COLO668 (cell line): ENCODE measurements at regions not wholly inside any gene's neighbourhood (a gene's known extent, or its start where the extent isn't known, plus 50 kb on each side); places are given as distances from the start of the nearest gene placed in this dataset.

Experiments
- DNase-seq: peaks from one replicate; lab custom pipeline; 2025; ENCODE audit not compliant: unreplicated experiment; lab: John Stamatoyannopoulos, UW

- DNase-seq: no peak
Observed at GRCh38 chr2:19045151-19045550, 313.3 kb downstream of the OSR1 start.

- DNase-seq: no peak
Observed at GRCh38 chr2:19043893-19044292, 314.5 kb downstream of the OSR1 start.

- DNase-seq: no peak
Observed at GRCh38 chr2:19041434-19042041, 316.9 kb downstream of the OSR1 start.

DNA sequence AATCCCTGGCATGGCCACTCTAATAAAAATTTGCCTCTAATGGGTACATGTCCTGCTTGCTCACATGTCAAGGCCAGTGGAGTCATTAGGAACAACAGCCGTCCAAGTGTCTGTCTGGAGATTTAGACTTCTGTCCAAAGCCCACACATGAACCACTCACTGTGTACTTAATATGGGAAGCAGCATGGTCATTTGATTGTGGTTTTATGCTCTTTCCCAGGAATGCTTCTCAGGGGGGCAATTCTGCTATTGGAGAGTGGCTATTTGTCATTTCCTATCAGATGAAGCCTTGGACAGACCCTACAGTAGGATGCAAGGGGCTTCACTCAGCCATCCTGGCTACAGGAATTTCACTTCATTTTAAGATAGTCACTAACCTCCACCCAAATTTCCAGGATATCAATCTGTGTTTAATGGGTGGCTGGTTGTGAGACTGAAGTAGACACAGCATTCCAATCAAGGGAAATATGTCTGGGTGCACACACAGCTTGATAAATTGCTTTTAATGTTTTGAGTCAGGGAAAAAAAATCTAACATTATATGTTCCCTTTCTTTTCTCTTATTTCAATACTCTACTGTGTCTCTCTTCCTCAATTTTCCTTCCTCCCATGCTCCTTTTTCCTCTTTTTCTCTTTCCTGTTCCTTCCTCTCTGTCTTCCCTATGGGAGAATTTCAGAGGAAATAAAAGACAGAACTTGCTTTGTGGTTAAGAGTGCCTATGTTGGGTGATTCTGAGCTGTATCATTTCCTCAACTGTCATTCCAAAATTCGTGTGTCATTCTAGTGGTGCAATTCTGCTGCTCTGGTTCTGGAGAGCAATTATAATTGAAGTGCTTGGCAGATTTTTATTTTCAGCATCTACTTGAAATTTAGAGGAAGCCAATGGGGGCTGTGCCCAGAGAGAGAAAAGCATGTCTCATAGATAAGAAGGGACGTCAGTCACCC, 320.1 kb downstream of the OSR1 start:
- DNase-seq: no peak

GRCh38 chr2:19036091-19036490, 322.3 kb downstream of the OSR1 start:
- no peak for DNase-seq

- DNase-seq: no peak
Observed at GRCh38 chr2:19035238-19035637, 323.2 kb downstream of the OSR1 start.

DNA sequence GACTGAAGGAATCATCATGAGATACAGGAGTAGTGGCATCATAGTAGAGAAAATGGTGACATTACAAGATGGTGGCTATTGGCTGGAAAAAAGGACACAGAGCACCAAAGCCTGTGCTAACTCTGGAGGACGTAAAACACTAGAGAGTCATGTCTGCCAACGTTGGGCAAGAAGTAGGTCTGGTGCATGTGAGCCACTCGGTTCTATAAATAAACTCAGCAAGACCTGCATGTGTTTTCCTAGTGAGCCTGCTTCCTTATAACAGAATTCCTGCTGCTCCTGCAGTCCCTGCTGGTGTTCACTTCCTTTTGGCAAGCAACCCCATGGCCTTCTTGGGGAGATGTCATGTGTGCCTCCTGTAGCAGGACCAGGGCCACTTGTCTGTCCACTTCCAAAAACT, 325.2 kb downstream of the OSR1 start:
- DNase-seq: no peak

GRCh38 chr2:19031642-19032041, 326.8 kb downstream of the OSR1 start:
- DNase-seq: no peak

DNA sequence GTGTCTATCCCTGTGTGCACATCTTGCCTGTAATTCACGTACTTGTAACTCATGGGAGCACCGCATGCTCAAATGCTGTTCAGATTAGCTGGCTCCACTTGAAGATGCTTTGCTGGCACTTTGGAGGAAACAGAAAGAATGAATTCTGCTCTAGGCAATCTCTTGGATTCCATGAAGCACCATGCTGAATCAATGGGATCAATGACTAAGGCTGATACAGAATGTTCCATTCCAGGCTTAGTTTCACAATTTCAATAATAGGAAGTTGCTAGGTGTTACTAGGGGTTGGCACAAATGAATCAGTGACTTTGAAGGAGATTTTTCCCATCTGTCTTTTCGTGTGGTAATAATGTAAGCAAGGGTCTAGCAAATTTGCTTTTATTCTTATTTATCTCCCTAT, 328.8 kb downstream of the OSR1 start:
- DNase-seq: no peak

GRCh38 chr2:19028587-19029375, 329.6 kb downstream of the OSR1 start:
- no peak for DNase-seq

DNA sequence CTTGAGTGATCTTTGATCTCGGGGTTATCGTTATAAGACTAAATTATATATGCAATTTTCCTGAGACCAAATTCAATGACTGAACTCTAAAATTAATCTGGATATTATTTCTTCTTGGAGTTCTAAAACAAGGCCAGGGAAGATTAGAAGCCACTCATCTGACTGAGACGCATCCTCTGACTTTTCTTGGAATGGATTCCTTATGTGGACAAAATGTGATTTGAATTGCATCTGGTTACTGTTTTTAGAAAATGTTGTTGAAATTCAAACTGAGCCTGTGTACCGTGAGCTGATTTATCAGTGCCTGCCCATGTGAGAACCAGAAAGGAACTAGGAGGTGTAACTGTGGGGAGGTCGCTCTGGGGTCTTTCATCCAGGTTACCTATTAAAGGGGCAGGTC, 330.8 kb downstream of the OSR1 start:
- no peak for DNase-seq

- DNase-seq: no peak
Observed at GRCh38 chr2:19026261-19026660, 332.2 kb downstream of the OSR1 start.

GRCh38 chr2:19022334-19022733, 336.1 kb downstream of the OSR1 start:
- no peak for DNase-seq

DNA sequence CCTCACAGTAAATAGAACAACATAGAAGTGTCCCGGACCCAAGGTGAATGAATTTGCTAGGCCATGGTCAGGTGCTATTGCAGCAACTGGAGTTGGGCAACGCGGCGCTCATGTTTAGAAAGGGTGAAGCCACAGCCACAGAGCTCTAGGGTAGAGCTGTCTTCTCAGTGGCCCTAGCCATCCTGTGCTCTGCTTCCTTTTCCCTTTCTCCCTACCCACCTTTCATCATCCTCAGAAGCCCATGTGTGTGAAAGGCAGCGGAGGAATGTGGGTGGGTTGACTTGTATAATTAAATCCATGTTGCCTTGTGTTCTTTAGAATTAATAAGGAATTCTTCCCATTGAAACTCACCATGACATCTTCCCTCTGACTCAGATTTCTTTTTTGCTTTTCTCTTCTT, 336.7 kb downstream of the OSR1 start:
- DNase-seq: no peak

DNA sequence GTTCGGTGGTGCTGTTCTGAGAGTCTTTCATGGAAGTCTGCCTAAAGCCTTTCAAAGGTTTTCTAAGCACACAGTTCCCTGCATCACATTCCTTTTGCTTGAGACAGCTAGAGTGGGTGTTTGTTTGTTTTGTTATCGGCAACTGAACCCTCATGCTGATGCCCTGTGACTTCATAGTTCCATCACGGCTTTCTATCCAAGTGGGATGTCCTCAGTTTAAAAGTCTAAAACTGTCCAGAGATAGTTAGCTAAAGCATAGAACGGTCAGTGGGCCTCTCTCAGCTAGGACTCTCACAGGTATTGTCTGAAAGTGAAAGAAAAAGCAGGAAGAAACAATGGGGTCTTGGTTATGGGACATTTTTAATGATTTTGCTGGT, 337.3 kb downstream of the OSR1 start:
- DNase-seq: no peak

DNA sequence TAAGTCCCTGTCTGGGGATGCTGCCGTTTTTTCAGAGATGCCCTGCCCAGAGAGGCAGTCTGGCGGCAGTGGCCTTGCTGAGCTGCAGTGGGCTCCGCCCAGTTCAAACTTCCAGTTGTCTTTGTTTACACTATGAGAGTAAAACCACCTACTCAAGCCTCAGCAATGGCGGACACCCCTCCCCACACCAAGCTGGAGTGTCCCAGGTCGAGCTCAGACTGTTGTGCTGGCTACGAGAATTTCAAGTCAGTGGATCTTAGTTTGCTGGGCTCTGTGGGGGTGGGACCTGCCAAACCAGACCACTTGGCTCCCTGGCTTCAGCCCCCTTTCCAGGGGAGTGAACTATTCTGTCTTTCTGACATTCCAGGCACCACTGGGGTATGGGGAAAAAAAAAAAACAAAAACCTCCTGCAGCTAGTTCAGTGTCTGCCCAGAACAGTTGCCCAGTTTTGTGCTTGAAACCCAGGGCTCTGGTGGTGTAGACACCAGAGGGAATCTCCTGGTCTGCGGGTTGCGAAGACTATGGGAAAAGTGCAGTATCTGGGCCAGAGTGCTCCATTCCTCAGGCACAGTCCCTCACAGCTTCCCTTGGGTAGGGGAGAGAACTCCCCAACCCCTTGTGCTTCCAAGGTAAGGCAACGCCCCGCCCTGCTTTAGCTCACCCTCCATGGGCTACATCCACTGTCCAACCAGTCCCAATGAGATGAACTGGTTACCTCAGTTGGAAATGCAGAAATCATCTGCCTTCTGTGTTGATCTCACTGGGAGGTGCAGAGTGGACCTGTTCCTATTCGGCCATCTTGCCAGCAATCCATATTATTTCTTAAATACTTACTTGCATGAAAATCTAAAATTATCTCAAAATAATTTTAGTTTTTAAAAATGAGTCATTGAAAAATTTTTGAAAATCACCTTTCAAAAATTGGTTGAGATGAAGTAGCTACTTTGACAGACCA, 338.0 kb downstream of the OSR1 start:
- no peak for DNase-seq

DNA sequence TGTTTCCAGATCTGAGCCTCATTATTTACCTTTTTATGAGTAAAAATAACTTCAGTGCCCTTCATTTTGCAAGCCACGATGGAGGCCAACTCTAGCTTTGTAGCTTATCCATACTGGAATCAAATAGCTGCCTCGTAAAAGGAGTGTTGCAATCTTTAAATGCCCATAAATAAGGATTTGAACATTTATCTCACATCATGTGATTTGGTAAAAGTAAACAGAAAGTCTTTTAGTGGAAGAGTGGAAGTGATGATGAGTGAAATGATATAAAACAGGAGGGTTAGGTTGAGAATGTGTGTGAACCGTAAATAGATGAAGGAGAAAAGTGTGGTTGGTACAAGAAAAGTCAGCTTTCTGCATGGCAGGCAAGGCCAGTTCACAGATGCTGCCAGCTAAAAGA, 348.9 kb downstream of the OSR1 start:
- no peak for DNase-seq

- no peak for DNase-seq
Observed at GRCh38 chr2:19003554-19003953, 354.9 kb downstream of the OSR1 start.

- DNase-seq: no peak
Observed at GRCh38 chr2:19000776-19001175, 357.6 kb downstream of the OSR1 start.

GRCh38 chr2:18999198-18999597, 359.2 kb downstream of the OSR1 start:
- DNase-seq: no peak

DNA sequence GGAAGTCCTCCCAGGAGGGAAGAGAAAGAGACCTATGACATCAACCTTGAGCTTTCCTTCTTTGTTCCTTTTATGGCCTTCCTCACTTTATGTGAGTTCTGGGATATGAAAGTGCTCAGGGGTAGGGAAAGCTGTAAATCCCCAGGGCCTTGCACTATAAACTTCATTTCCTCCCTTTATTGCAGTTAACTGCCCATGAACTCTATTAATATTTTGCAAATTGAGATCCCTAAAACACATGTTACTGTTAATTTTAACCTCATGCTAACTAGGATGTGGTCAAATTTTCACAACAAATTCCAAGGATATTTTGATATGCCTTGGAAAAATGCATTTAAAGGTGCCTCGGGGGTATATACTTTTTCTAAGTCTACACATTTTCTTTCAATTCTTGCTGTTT, 359.9 kb downstream of the OSR1 start:
- no peak for DNase-seq
